SK-N-SH treated with all-trans-retinoic acid at 6 μM for 48 hours (cell line): ENCODE measurements at regions not wholly inside any gene's neighbourhood (a gene's known extent, or its start where the extent isn't known, plus 50 kb on each side); places are given as distances from the start of the nearest gene placed in this dataset.

Source experiments
- ARNTL ChIP-seq: fragments of 450-650 bp; formaldehyde crosslinking; IDR thresholded peaks from 2 replicates; pipeline ENCODE4 v1.5.0; 2020; ENCODE audit warnings: low read depth, mild to moderate bottlenecking, moderate library complexity, borderline replicate concordance
- CSDC2 ChIP-seq: fragments of 250-450 bp; sonication (Bioruptor Pico); IDR thresholded peaks from 2 replicates; pipeline ENCODE4 v1.5.0; 2020; ENCODE audit warnings: mild to moderate bottlenecking, moderate library complexity
- GLIS3 ChIP-seq: fragments of 250-450 bp; sonication (Bioruptor Pico); IDR thresholded peaks from 2 replicates; pipeline ENCODE4 v1.5.0; 2020; ENCODE audit warnings: mild to moderate bottlenecking, moderate library complexity
- OSR1 ChIP-seq: fragments of 250-450 bp; sonication (Bioruptor Pico); IDR thresholded peaks from 2 replicates; pipeline ENCODE4 v1.8.0; 2022; ENCODE audit warnings: moderate library complexity, mild to moderate bottlenecking, inconsistent platforms
- RARB ChIP-seq: fragments of 250-450 bp; sonication (Bioruptor Pico); IDR thresholded peaks from 2 replicates; pipeline ENCODE4 v1.8.0; 2021; ENCODE audit warnings: mild to moderate bottlenecking, moderate library complexity
- SNAI2 ChIP-seq: fragments of 250-450 bp; sonication (Bioruptor Pico); IDR thresholded peaks from 2 replicates; pipeline ENCODE4 v1.5.0; 2020; ENCODE audit warnings: mild to moderate bottlenecking, moderate library complexity
- TOX ChIP-seq: fragments of 250-450 bp; sonication (Bioruptor Pico); IDR thresholded peaks from 2 replicates; pipeline ENCODE4 v1.8.0; 2021; ENCODE audit warnings: mild to moderate bottlenecking, moderate library complexity, borderline replicate concordance
- ZC3H10 ChIP-seq: fragments of 250-450 bp; sonication (Bioruptor Pico); IDR thresholded peaks from 2 replicates; pipeline ENCODE4 v1.5.1; 2021; ENCODE audit warnings: mild to moderate bottlenecking, moderate library complexity
- ZFP3 ChIP-seq: fragments of 250-450 bp; sonication (Bioruptor Pico); IDR thresholded peaks from 2 replicates; pipeline ENCODE4 v1.5.0; 2020; ENCODE audit warnings: mild to moderate bottlenecking, moderate library complexity
- ZNF8 ChIP-seq: fragments of 450-650 bp; formaldehyde crosslinking; IDR thresholded peaks from 2 replicates; pipeline ENCODE4 v1.5.0; 2020; ENCODE audit warnings: mild to moderate bottlenecking, moderate library complexity
- TF ChIP-seq, protein P1 (sequence below): fragments of 250-450 bp; sonication (Bioruptor Pico); IDR thresholded peaks from 2 replicates; pipeline ENCODE4 v1.5.0; 2020; ENCODE audit warnings: mild to moderate bottlenecking, moderate library complexity
- TF ChIP-seq, protein P2 (sequence below): fragments of 250-450 bp; sonication (Bioruptor Pico); IDR thresholded peaks from 2 replicates; pipeline ENCODE4 v1.8.0; 2020; ENCODE audit warnings: mild to moderate bottlenecking, moderate library complexity, borderline replicate concordance
- TF ChIP-seq, protein P3 (sequence below): fragments of 250-450 bp; sonication (Bioruptor Pico); IDR thresholded peaks from 2 replicates; pipeline ENCODE4 v1.8.0; 2021; ENCODE audit warnings: low read depth, mild to moderate bottlenecking, moderate library complexity, borderline replicate concordance

DNA sequence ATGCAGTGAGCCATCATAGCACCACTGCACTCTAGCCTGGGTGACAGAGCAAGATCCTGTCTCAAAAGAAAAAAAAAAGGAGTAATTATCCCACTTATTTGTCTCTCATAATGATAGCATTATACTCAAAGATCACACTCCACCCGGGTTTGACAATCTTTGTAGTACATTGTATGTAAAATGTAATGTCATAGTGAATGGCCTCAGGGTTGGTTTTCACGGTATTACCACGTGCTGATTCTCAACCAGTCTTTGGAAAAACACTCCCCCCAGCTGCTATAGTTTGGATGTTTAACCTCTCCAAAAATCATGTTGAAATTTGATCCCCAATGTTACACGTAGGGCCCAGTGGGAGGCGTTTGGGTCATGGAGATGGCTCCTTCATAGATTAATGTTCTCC, 402.4 kb upstream of the GRAMD2B start:
- TF ChIP-seq ZC3H10 (CRISPR knock-in tag) (no peak), TOX (no peak), ZNF8 (CRISPR knock-in tag) (no peak), ARNTL (no peak), OSR1 (CRISPR knock-in tag) (no peak), RARB (CRISPR knock-in tag) (no peak), GLIS3 (CRISPR knock-in tag) (no peak), SNAI2 (no peak), ZFP3 (no peak), CSDC2 (CRISPR knock-in tag) (no peak)
- TF ChIP-seq, protein P1, sequence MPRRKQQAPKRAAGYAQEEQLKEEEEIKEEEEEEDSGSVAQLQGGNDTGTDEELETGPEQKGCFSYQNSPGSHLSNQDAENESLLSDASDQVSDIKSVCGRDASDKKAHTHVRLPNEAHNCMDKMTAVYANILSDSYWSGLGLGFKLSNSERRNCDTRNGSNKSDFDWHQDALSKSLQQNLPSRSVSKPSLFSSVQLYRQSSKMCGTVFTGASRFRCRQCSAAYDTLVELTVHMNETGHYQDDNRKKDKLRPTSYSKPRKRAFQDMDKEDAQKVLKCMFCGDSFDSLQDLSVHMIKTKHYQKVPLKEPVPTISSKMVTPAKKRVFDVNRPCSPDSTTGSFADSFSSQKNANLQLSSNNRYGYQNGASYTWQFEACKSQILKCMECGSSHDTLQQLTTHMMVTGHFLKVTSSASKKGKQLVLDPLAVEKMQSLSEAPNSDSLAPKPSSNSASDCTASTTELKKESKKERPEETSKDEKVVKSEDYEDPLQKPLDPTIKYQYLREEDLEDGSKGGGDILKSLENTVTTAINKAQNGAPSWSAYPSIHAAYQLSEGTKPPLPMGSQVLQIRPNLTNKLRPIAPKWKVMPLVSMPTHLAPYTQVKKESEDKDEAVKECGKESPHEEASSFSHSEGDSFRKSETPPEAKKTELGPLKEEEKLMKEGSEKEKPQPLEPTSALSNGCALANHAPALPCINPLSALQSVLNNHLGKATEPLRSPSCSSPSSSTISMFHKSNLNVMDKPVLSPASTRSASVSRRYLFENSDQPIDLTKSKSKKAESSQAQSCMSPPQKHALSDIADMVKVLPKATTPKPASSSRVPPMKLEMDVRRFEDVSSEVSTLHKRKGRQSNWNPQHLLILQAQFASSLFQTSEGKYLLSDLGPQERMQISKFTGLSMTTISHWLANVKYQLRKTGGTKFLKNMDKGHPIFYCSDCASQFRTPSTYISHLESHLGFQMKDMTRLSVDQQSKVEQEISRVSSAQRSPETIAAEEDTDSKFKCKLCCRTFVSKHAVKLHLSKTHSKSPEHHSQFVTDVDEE (CRISPR knock-in tag): no peak
- TF ChIP-seq, protein P2, sequence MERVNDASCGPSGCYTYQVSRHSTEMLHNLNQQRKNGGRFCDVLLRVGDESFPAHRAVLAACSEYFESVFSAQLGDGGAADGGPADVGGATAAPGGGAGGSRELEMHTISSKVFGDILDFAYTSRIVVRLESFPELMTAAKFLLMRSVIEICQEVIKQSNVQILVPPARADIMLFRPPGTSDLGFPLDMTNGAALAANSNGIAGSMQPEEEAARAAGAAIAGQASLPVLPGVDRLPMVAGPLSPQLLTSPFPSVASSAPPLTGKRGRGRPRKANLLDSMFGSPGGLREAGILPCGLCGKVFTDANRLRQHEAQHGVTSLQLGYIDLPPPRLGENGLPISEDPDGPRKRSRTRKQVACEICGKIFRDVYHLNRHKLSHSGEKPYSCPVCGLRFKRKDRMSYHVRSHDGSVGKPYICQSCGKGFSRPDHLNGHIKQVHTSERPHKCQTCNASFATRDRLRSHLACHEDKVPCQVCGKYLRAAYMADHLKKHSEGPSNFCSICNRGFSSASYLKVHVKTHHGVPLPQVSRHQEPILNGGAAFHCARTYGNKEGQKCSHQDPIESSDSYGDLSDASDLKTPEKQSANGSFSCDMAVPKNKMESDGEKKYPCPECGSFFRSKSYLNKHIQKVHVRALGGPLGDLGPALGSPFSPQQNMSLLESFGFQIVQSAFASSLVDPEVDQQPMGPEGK (CRISPR knock-in tag): no peak
- TF ChIP-seq, protein P3, sequence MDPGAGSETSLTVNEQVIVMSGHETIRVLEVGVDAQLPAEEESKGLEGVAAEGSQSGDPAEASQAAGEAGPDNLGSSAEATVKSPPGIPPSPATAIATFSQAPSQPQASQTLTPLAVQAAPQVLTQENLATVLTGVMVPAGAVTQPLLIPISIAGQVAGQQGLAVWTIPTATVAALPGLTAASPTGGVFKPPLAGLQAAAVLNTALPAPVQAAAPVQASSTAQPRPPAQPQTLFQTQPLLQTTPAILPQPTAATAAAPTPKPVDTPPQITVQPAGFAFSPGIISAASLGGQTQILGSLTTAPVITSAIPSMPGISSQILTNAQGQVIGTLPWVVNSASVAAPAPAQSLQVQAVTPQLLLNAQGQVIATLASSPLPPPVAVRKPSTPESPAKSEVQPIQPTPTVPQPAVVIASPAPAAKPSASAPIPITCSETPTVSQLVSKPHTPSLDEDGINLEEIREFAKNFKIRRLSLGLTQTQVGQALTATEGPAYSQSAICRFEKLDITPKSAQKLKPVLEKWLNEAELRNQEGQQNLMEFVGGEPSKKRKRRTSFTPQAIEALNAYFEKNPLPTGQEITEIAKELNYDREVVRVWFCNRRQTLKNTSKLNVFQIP: no peak
